ENCODE measurements at regions not wholly inside any gene's neighbourhood (a gene's known extent, or its start where the extent isn't known, plus 50 kb on each side); places are given as distances from the start of the nearest gene placed in this dataset.
"Not testable (repeated sequence)": the region's sequence is repeated elsewhere in the genome, so short reads cannot be mapped to it uniquely, and the experiment has no call there.

GRCh38 chr12:66744461-66744860 lies 65.6 kb upstream of the GRIP1 start:
- H3K4me1 ChIP-seq = peaks cover 7 to 16% (median 13%) of the 10 kb centered on the region in 10 experiments; a peak in 19 of 20 replicates
- no peaks in the 10 kb centered on the region for H4K20me1 ChIP-seq
- TF ChIP-seq Cebpa-rat (IDR thresholded peaks at IDR 0.05) = no peak

DNA sequence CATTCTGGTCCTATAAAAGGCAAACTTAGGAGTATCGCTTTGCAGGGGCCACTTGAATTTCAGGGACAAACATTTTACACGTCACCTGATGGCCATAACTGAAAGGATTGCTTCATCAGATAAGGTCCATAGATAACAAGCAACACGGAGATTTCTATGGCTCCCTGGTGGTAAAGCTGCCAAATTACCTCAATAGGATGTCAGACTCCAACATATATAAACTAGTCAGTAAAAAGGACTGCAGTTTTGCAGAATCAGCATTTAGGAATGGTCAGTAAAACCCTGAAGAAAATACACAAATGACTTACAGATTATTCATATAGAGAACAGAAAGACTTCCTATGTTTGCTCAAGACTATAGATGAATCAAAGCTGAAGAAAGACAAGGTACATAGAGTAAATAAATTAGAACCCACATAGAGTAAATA lies 66.1 kb upstream of the GRIP1 start:
- TF ChIP-seq Cebpa-rat (IDR thresholded peaks at IDR 0.05) = no peak

More at GRCh38 chr12:66744461-66744860, 65.6 kb upstream of the GRIP1 start:
- H3K9ac ChIP-seq = no peak overlapping the region
- H3K4me3 ChIP-seq = no peak overlapping the region
- H3K27ac ChIP-seq = no peak overlapping the region
- H3K9me3 ChIP-seq (replicated peaks in 1 of 11) = peaks cover 0 to 4% (median 0%) of the 10 kb centered on the region in 11 experiments; a peak in 2 of 22 replicates
- H3K4me2 ChIP-seq = no peak overlapping the region
- no peaks in the 10 kb centered on the region for H3K36me3 ChIP-seq
- H3K27me3 ChIP-seq = no peaks in the 10 kb centered on the region

DNA sequence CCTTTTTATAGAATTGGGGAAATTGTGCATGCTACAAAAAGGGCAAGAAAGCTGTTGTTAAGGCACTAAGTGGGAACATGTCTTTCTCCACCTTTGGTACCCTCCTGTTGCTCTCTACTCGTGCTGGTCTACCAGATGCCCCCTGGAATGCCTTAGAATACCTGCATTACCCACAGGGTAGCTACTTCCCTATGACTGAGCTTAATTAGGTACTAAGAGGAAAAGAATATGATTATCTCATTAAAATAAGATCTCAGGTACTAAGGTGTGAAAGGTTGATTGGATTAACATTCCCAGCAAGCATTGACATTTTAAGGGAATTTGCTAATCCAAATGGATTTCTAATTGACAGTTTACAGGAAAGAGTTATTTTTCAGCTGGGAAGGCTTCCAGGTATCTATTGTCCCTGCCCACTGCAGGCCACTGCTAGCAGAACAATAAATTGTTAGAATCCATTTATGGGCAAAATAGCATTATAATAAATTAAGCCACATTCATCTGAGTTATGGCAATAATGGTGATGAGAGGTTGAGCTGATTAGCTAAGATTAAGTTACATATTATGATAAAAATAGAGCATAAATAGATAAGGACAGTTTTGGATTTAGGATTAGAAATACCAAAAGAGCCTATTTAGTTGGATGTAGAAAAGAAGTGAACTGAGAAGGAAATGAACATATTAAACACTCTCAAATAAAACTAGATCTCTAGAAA lies 67.8 kb upstream of the GRIP1 start:
- no peaks in the 10 kb centered on the region for H4K20me1 ChIP-seq
- H3K9me3 ChIP-seq (replicated peaks in 1 of 11) = peaks cover 0 to 8% (median 0%) of the 10 kb centered on the region in 11 experiments; a peak in 2 of 22 replicates
- TF ChIP-seq Cebpa-rat (IDR thresholded peaks at IDR 0.05) = no peak
- no peaks in the 10 kb centered on the region for H3K36me3 ChIP-seq
- H3K9ac ChIP-seq = no peak overlapping the region
- H3K4me1 ChIP-seq = peaks cover 7 to 16% (median 13%) of the 10 kb centered on the region in 10 experiments; a peak in 19 of 20 replicates
- H3K4me2 ChIP-seq = 0 out of 22 replicates have a peak overlapping the region, but pooled peaks of 1 of the 11 experiments have one; percentile 17
- no peak overlapping the region for H3K4me3 ChIP-seq
- no peak overlapping the region for H3K27ac ChIP-seq
- no peaks in the 10 kb centered on the region for H3K27me3 ChIP-seq

More for the DNA sequence above, 66.1 kb upstream of the GRIP1 start:
- no peaks in the 10 kb centered on the region for H4K20me1 ChIP-seq
- H3K9me3 ChIP-seq (replicated peaks in 1 of 11) = peaks cover 0 to 8% (median 0%) of the 10 kb centered on the region in 11 experiments; a peak in 2 of 22 replicates
- no peak overlapping the region for H3K9ac ChIP-seq
- H3K27me3 ChIP-seq = no peaks in the 10 kb centered on the region
- H3K4me2 ChIP-seq = no peak overlapping the region
- peaks cover 7 to 16% (median 13%) of the 10 kb centered on the region in 10 experiments; a peak in 19 of 20 replicates for H3K4me1 ChIP-seq
- H3K27ac ChIP-seq = no peak overlapping the region
- H3K4me3 ChIP-seq = no peak overlapping the region
- no peaks in the 10 kb centered on the region for H3K36me3 ChIP-seq

GRCh38 chr12:66751432-66752113 lies 72.7 kb upstream of the GRIP1 start:
- H3K4me3 ChIP-seq = no peak overlapping the region
- H3K4me2 ChIP-seq = no peak overlapping the region
- H4K20me1 ChIP-seq = no peaks in the 10 kb centered on the region
- no peaks in the 10 kb centered on the region for H3K27me3 ChIP-seq
- peaks cover 4 to 15% (median 9%) of the 10 kb centered on the region in 10 experiments; a peak in 18 of 20 replicates for H3K4me1 ChIP-seq
- no peak for TF ChIP-seq Cebpa-rat (IDR thresholded peaks at IDR 0.05)
- no peak overlapping the region for H3K27ac ChIP-seq
- H3K9ac ChIP-seq = no peak overlapping the region
- peaks cover 0 to 14% (median 5%) of the 10 kb centered on the region in 11 experiments; a peak in 8 of 22 replicates for H3K9me3 ChIP-seq (replicated peaks in 1 of 11)
- no peaks in the 10 kb centered on the region for H3K36me3 ChIP-seq

- H4K20me1 ChIP-seq = no peaks in the 10 kb centered on the region
- no peak for TF ChIP-seq Cebpa-rat (IDR thresholded peaks at IDR 0.05)
- H3K9me3 ChIP-seq (replicated peaks in 1 of 11) = peaks cover 2 to 21% (median 9%) of the 10 kb centered on the region in 11 experiments; a peak in 18 of 22 replicates
- H3K9ac ChIP-seq = no peak overlapping the region
- H3K36me3 ChIP-seq = no peaks in the 10 kb centered on the region
- no peak overlapping the region for H3K4me2 ChIP-seq
- H3K4me1 ChIP-seq = peaks cover 4 to 35% (median 9%) of the 10 kb centered on the region in 10 experiments; a peak in 18 of 20 replicates
- no peaks in the 10 kb centered on the region for H3K27me3 ChIP-seq
- H3K4me3 ChIP-seq = no peak overlapping the region
- H3K27ac ChIP-seq = no peak overlapping the region
Measured at GRCh38 chr12:66753810-66754209, 74.9 kb upstream of the GRIP1 start.

GRCh38 chr12:66755727-66756395 lies 77.0 kb upstream of the GRIP1 start:
- Histone ChIP-seq H3K9ac (no peak overlapping the region), H3K27me3 (no peaks in the 10 kb centered on the region), H3K36me3 (no peaks in the 10 kb centered on the region), H3K4me2 (peak overlapping the region; percentile 23 to 69 (median 38); a peak in 17 of 22 replicates), H4K20me1 (no peaks in the 10 kb centered on the region), H3K4me3 (no peak overlapping the region), H3K27ac (peak overlapping the region in 8 of 11 experiments; percentile 6 to 35 (median 28); a peak in 4 of 22 replicates), H3K4me1 (peaks cover 4 to 40% (median 9%) of the 10 kb centered on the region in 10 experiments; a peak in 18 of 20 replicates), H3K9me3 (replicated peaks in 1 of 11) (peaks cover 17 to 36% (median 25%) of the 10 kb centered on the region in 11 experiments)
- TF ChIP-seq Cebpa-rat (IDR thresholded peaks at IDR 0.05) = no peak

GRCh38 chr12:66756631-66757030 lies 77.8 kb upstream of the GRIP1 start:
- no peak overlapping the region for H3K4me3 ChIP-seq
- H3K4me1 ChIP-seq = peaks cover 4 to 40% (median 9%) of the 10 kb centered on the region in 10 experiments; a peak in 18 of 20 replicates
- no peak overlapping the region for H3K27ac ChIP-seq
- no peaks in the 10 kb centered on the region for H3K27me3 ChIP-seq
- no peaks in the 10 kb centered on the region for H4K20me1 ChIP-seq
- H3K9me3 ChIP-seq (replicated peaks in 1 of 11) = peaks cover 22 to 36% (median 28%) of the 10 kb centered on the region in 11 experiments
- no peak for TF ChIP-seq Cebpa-rat (IDR thresholded peaks at IDR 0.05)
- no peak overlapping the region for H3K4me2 ChIP-seq
- no peak overlapping the region for H3K9ac ChIP-seq
- no peaks in the 10 kb centered on the region for H3K36me3 ChIP-seq

GRCh38 chr12:66760122-66760521 lies 81.2 kb upstream of the GRIP1 start:
- not testable (repeated sequence) for H3K9ac ChIP-seq

More at GRCh38 chr12:66760122-66760521, 81.2 kb upstream of the GRIP1 start:
- H3K9me3 ChIP-seq (replicated peaks in 1 of 11) = peaks cover 22 to 36% (median 29%) of the 10 kb centered on the region in 11 experiments
- H3K4me1 ChIP-seq = peaks cover 4 to 40% (median 9%) of the 10 kb centered on the region in 10 experiments; a peak in 18 of 20 replicates
- not testable (repeated sequence) for H3K27ac ChIP-seq, H3K4me2 ChIP-seq, H3K4me3 ChIP-seq, H4K20me1 ChIP-seq, H3K27me3 ChIP-seq, H3K36me3 ChIP-seq
